ENCODE measurements at regions not wholly inside any gene's neighbourhood (a gene's known extent, or its start where the extent isn't known, plus 50 kb on each side); places are given as distances from the start of the nearest gene placed in this dataset.
"Not testable (repeated sequence)": the region's sequence is repeated elsewhere in the genome, so short reads cannot be mapped to it uniquely, and the experiment has no call there.

DNA sequence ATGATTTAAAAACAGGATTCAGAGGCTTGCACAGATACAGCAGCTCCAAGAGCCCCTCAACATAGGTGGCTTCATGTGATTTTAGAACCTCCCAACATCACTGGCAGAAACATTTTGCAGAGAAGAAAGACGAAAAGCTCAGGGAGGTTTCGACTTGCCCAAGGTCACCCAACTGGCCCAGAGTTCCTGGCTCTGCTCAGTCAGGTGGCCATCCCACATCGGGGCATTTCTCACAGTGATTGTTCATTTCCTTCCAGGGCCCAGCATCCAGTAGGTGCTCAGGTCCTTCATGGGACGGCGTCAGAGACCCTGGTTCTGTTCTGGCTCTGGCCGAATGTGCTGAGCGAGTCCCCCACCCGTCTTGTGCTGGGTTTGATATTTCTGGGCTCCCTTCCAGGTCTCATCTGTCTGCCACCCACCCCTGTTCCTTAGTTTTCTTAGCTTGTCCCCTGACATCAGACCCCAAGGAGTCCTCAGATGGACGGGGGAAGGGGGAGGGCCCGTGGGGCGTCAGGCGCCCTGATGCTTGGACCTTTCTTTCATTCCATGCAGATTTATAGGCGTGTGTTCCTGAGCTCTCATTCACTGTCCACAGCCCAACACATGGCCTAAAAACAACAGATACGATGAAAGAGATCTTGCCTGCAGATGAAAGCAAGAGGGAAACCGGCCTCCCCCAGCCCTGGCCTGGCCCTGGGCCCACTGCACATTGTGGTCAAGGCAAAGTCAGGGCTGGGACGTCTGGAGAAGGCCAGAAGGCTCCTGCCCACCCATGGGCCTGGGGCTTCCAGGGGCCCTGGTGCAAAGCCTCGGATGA lies 123.1 kb upstream of the ZBTB40 start:
- Mint-ChIP-seq H3K4me1 (ENCODE audit: low read depth) (no peaks in the 10 kb centered on the region), H3K36me3 (ENCODE audit: insufficient read depth in 2 of 2) (no peaks in the 10 kb centered on the region), H3K4me3 (no peak overlapping the region), H3K27ac (no peak overlapping the region), H3K9me3 (peaks cover 0 to 1% of the 10 kb centered on the region in 2 donors), H3K27me3 (ENCODE audit: low read depth) (peaks cover 7% of the 10 kb centered on the region)
- ATAC-seq (replicated peaks in 1 of 2) (no peak), DNase-seq (no peak)

DNA sequence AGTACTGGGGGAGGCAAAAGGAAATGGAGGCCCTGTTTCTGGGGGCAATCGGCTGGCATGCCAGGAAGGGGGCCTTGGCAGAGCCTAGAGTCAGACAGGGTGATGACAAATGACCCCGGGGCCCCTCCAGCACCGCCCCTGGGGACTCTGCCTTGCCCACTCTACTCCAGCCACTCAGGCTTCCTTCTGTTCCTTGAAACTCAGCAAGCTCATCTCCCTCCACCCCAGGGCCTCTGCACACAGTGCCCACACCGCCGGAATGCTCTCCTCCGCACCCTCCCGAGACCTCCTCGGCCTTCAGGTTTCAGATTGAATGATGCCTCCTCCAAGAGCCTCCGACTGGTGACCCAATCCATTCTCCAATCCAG lies 122.5 kb upstream of the ZBTB40 start:
- Mint-ChIP-seq H3K27me3 (ENCODE audit: low read depth) (peaks cover 12% of the 10 kb centered on the region), H3K4me3 (no peak overlapping the region), H3K9me3 (peaks cover 0 to 2% of the 10 kb centered on the region in 2 donors), H3K4me1 (ENCODE audit: low read depth) (no peaks in the 10 kb centered on the region), H3K36me3 (ENCODE audit: insufficient read depth in 2 of 2) (no peaks in the 10 kb centered on the region), H3K27ac (no peak overlapping the region)
- no peak for ATAC-seq (replicated peaks in 1 of 2)
- no peak for DNase-seq

DNA sequence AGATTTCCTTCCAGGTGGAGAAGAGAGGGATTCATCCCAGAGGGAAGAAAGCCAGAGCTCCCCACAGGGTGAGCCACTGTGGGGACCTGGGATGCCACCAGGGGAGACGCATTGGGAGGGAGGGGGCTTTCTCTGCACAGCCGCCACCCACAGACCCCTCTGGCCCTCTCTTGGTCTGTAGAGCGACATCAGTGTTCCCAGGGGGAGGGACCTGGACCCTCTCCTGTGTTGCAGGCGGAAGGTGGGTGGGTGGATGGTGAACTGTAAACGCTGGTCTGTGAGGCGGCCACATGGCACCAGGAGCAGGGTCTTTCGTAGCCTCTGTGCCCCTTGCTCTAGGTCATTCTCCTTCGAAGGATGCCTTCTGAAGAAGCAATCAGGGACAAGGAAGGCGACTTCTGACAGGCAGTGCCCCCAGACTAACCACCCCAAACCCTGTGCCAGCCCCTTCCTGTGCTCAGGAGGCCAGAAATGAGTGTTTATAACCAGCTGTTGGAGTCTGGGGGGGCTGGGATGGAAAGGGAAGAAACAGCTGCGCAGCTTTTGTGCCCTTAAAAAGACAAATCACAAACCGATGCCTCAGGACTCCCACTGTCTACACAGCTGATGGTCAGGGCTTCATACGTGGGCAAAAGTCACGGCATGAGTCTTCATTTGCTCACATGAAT lies 121.4 kb upstream of the ZBTB40 start:
- Mint-ChIP-seq H3K4me3 (no peak overlapping the region), H3K4me1 (ENCODE audit: low read depth) (no peaks in the 10 kb centered on the region), H3K27ac (no peak overlapping the region), H3K9me3 (peaks cover 0 to 4% of the 10 kb centered on the region in 2 donors), H3K27me3 (ENCODE audit: low read depth) (peaks cover 14% of the 10 kb centered on the region), H3K36me3 (ENCODE audit: insufficient read depth in 2 of 2) (no peaks in the 10 kb centered on the region)
- no peak for DNase-seq
- no peak for ATAC-seq (replicated peaks in 1 of 2)

DNA sequence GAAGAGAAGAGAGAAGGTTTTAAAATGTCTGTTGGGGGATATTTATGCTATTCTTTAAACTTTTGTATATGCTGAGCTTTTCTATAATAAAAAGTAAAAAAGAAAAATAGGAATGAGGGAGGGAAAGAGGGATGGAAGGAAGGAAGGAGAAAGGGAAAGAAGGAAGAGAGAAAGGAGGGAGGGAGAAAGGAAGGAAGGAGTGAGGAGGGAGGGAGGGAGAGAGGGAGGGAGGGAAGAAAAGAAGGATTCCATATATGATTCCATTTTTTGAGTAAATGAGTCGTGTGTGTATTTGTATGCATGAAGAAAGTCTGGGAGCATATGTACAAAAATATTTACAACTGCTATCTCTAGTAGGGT lies 120.9 kb upstream of the ZBTB40 start:
- H3K9me3 Mint-ChIP-seq: peaks cover 0 to 4% of the 10 kb centered on the region in 2 donors
- DNase-seq (no peak), ATAC-seq (replicated peaks in 1 of 2) (no peak)
- H3K27me3 Mint-ChIP-seq (ENCODE audit: low read depth): peaks cover 14% of the 10 kb centered on the region
- H3K27ac Mint-ChIP-seq: no peak overlapping the region
- H3K4me1 Mint-ChIP-seq (ENCODE audit: low read depth): no peaks in the 10 kb centered on the region
- H3K36me3 Mint-ChIP-seq (ENCODE audit: insufficient read depth in 2 of 2): no peaks in the 10 kb centered on the region
- no peak overlapping the region for H3K4me3 Mint-ChIP-seq

DNA sequence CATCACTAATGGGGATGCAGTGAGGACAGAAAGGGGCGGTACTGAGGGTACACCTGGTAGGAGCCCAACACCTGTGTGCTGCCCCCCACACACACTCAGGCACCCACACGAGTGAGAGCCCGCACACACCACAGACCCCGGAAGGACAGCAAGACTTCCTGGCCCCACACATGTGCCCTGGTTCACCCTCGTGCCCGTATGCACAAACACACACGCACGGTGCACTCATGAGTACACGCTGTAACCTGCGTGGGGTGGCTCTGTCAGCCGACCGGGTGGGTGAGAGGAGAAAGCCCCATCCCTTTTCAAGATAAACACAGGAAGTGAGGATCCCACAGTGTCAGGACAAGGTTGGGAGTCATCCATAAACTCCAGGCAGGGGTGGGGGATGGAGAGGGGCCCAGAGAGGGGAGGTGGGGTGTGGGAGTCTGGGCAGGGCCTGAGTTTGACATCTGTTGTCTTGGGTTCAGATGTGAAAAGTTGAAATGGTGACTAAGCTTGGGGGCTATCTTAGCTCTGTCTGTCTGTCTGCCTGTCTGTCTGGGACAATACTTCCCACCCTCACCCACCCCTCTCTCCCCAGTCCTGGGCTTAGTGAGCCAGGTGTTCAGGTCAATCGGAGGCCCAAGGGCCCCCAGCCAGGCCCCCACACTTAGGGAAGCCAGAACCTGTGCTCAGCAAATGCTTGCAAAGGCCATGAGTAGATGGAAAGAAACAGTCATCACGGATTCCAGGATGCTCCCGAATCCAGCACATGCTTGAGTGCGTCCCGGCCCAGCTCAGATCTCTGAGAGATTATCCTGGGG lies 119.8 kb upstream of the ZBTB40 start:
- DNase-seq (no peak), ATAC-seq (replicated peaks in 1 of 2) (no peak)
- no peaks in the 10 kb centered on the region for H3K4me1 Mint-ChIP-seq (ENCODE audit: low read depth)
- H3K4me3 Mint-ChIP-seq: no peak overlapping the region
- H3K27me3 Mint-ChIP-seq (ENCODE audit: low read depth): peaks cover 14% of the 10 kb centered on the region
- H3K27ac Mint-ChIP-seq: no peak overlapping the region
- H3K9me3 Mint-ChIP-seq: peaks cover 0 to 4% of the 10 kb centered on the region in 2 donors
- H3K36me3 Mint-ChIP-seq (ENCODE audit: insufficient read depth in 2 of 2): no peaks in the 10 kb centered on the region

DNA sequence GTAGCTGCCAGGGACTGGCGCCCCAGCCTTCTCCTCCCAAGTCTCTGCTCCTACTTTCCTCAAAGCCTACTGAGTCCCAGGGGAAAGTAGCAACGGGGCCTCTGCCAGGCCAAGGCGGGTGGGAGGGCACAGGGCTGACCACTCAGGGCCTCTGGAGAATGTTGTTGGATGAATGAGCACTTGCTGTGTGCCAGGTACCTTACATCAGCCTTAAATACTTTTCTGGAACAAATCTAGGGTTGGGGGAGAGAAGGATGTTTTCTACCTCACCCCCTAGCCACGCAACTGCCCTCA lies 119.3 kb upstream of the ZBTB40 start:
- peaks cover 0 to 4% of the 10 kb centered on the region in 2 donors for H3K9me3 Mint-ChIP-seq
- ATAC-seq (replicated peaks in 1 of 2): no peak

DNA sequence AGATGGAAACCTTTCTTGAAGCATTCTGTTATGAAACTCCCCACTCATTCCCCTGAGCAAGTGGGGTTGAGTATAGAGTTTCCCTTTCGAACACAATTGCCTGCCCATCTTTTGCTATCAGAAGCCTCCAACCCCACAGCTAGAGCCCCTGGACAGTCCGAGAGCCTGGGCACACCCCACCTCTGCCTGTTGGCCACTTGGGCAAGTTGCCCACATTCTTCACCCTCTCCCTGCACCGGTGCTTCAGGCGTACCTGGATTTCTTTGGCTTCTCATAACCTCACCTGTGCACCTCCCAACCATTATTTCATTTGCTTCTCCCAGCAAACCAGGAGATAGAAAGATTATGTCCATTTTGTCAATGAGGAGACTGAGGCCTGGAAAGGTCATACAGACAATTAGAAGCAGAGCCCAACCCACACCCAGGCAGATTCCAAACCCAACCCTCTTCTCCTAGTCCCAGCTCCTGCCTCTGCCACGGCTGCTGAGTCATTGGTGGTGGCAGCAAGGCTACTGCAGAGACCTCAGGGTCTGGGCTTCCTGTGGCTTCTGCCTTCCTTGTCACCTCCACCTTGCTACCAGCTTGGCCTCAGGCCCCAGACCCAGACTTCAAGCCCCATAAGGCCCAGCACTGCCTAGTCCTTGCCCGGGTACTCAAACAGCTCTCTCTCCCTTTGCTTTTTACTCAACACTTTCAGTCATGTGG lies 118.7 kb upstream of the ZBTB40 start:
- no peaks in the 10 kb centered on the region for H3K36me3 Mint-ChIP-seq (ENCODE audit: insufficient read depth in 2 of 2)

More for the DNA sequence above, 119.3 kb upstream of the ZBTB40 start:
- Mint-ChIP-seq H3K27ac (no peak overlapping the region), H3K4me3 (no peak overlapping the region), H3K27me3 (ENCODE audit: low read depth) (peaks cover 14% of the 10 kb centered on the region), H3K36me3 (ENCODE audit: insufficient read depth in 2 of 2) (no peaks in the 10 kb centered on the region), H3K4me1 (ENCODE audit: low read depth) (no peaks in the 10 kb centered on the region)
- DNase-seq: no peak

DNA sequence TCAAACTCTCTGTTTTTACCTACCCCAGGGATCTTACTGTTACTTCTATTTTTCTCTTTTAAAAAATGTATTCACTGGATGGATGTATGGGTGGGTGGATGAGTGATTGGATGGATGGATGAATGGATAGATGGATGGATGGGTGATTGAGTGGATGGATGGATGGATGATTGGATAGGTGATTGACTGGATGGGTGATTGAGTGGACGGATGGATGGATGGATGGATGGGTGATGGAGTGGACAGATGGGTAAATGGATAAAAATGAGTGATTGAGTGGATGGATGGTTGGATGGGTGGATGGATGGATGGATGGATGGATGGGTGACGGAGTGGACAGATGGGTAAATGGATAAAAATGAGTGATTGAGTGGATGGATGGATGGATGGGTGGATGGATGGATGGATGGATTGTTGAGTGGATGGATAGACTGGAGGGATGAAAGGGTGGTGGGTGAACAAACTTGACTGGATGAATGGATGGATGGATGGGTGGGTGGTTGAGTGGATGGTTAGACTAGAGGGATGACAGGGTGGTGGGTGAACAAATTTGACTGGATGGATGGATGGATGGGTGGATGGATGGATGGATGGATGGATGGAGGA lies 118.0 kb upstream of the ZBTB40 start:
- DNase-seq: no peak
- H3K36me3 Mint-ChIP-seq (ENCODE audit: insufficient read depth in 2 of 2): no peaks in the 10 kb centered on the region
- no peak overlapping the region for H3K4me3 Mint-ChIP-seq
- no peak for ATAC-seq (replicated peaks in 1 of 2)
- peaks cover 14% of the 10 kb centered on the region for H3K27me3 Mint-ChIP-seq (ENCODE audit: low read depth)
- H3K9me3 Mint-ChIP-seq: peaks cover 0 to 4% of the 10 kb centered on the region in 2 donors
- no peaks in the 10 kb centered on the region for H3K4me1 Mint-ChIP-seq (ENCODE audit: low read depth)
- no peak overlapping the region for H3K27ac Mint-ChIP-seq

More for the DNA sequence above, 118.7 kb upstream of the ZBTB40 start:
- H3K4me3 Mint-ChIP-seq: no peak overlapping the region
- H3K27ac Mint-ChIP-seq: no peak overlapping the region
- peaks cover 0 to 4% of the 10 kb centered on the region in 2 donors for H3K9me3 Mint-ChIP-seq
- no peaks in the 10 kb centered on the region for H3K4me1 Mint-ChIP-seq (ENCODE audit: low read depth)
- H3K27me3 Mint-ChIP-seq (ENCODE audit: low read depth): peaks cover 14% of the 10 kb centered on the region
- no peak for ATAC-seq (replicated peaks in 1 of 2)
- DNase-seq: no peak

DNA sequence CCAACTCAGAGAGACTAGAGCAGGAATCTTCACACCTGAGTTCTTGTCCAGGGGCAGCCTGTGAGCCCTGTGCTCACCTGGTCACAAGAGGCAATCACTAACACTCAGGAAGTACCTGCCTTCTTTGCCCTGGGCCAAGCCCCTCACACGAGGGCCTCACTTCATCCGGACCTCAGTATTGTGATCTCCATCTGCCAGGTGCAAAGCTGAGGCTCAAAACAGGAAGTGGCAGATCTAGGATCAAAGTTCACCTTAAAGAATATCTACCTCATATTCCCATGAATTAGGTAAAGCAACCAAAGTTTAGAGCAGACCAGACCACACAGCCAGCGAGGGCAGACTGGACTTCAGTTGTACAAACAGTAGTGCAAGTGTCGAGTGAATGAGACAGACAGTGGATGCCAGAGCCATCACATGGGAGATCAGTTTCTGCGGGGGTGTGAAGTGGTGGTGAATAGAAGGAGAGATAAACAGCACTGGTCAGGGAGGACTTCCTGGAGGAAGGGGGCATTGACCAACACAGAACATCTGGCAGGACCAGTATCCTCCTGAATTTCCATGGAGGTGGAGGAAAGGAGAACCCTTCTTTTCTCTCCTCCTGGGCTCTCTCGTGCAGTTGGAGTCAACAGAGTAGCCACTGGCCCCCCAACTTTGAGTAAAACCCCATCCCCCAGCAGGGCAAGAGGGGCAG lies 116.6 kb upstream of the ZBTB40 start:
- no peaks in the 10 kb centered on the region for H3K36me3 Mint-ChIP-seq (ENCODE audit: insufficient read depth in 2 of 2)
- ATAC-seq (replicated peaks in 1 of 2): no peak
- DNase-seq: no peak
- no peaks in the 10 kb centered on the region for H3K4me1 Mint-ChIP-seq (ENCODE audit: low read depth)
- H3K4me3 Mint-ChIP-seq: no peak overlapping the region
- peaks cover 19% of the 10 kb centered on the region for H3K27me3 Mint-ChIP-seq (ENCODE audit: low read depth)
- H3K9me3 Mint-ChIP-seq: peaks cover 0 to 4% of the 10 kb centered on the region in 2 donors
- no peak overlapping the region for H3K27ac Mint-ChIP-seq

DNA sequence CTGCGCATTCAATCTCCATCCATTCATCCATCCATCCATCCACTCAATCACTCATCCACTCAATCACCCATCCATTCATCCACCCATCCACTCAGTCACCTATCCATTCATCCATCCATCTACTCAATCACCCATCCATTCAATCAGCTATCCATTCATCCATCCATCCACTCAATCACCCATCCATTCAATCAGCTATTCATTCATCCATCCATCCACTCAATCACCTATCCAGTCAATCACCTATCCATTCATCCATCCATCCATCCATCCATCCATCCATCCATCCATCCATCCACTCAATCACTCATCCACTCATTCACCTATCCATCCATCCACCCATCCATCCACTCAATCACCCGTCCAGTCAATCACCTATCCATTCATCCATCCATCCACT lies 115.4 kb upstream of the ZBTB40 start:
- H3K4me1 Mint-ChIP-seq (ENCODE audit: low read depth); DNase-seq; H3K36me3 Mint-ChIP-seq (ENCODE audit: insufficient read depth in 2 of 2); H3K4me3 Mint-ChIP-seq; H3K9me3 Mint-ChIP-seq; ATAC-seq (replicated peaks in 1 of 2); H3K27ac Mint-ChIP-seq: not testable (repeated sequence)
- H3K27me3 Mint-ChIP-seq (ENCODE audit: low read depth): peaks cover 22% of the 10 kb centered on the region

DNA sequence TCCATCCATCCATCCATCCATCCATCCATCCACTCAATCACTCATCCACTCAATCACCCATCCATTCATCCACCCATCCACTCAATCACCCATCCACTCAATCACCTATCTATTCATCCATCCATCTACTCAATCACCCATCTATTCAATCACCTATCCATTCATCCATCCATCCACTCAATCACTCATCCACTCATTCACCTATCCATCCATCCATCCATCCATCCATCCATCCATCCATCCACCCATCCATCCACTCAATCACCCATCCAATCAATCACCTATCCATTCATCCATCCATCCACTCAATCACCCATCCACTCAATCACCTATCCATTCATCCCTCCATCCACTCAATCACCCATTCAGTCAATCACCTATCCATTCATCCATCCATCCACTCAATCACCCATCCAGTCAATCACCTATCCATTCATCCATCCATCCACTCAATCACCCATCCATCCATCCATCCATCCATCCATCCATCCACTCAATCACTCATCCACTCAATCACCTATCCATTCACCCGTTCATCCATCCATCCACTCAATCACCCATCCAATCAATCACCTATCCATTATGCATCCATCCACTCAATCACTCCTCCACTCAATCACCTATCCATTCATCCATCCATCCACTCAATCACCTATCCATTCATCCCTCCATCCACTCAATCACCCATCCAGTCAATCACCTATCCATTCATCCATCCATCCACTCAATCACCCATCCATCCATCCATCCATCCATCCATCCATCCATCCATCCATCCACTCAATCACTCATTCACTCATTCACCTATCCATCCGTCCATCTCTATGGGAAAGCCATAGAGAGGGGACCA lies 114.7 kb upstream of the ZBTB40 start:
- not testable (repeated sequence) for DNase-seq; H3K4me1 Mint-ChIP-seq (ENCODE audit: low read depth); H3K27ac Mint-ChIP-seq; H3K9me3 Mint-ChIP-seq; H3K4me3 Mint-ChIP-seq; ATAC-seq (replicated peaks in 1 of 2); H3K36me3 Mint-ChIP-seq (ENCODE audit: insufficient read depth in 2 of 2)
- H3K27me3 Mint-ChIP-seq (ENCODE audit: low read depth): peaks cover 24% of the 10 kb centered on the region

Data from activated T-cell treated with anti-CD3 and anti-CD28 coated beads, Interleukin-2, amount 50 U/mL, for 72 hours (primary cell).